ENCODE measurements at regions not wholly inside any gene's neighbourhood (a gene's known extent, or its start where the extent isn't known, plus 50 kb on each side); places are given as distances from the start of the nearest gene placed in this dataset.

GRCh38 chr17:72520665-72521303 is 400.0 kb downstream of the SOX9 start:
- DNase-seq (ENCODE audit: low read depth) = no peak

DNA sequence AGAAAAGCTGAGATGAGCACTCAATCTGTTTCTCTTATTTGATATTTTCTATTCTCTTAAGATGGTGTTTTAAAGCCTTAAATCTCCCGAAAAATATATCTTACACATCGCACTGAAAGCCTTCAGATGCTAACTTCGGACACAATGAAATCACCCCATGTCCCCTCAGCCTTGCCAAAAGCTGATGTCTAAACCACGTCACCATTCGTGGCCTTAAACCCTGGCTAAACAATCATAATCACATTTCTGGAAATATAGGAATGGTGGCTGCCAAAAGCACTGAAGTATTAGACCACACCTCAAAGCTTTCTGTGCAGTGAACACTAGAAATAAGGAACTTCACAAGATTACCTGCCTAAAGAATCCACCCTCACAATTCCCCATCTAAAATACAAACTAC is 402.7 kb downstream of the SOX9 start:
- no peak for DNase-seq (ENCODE audit: low read depth)

DNA sequence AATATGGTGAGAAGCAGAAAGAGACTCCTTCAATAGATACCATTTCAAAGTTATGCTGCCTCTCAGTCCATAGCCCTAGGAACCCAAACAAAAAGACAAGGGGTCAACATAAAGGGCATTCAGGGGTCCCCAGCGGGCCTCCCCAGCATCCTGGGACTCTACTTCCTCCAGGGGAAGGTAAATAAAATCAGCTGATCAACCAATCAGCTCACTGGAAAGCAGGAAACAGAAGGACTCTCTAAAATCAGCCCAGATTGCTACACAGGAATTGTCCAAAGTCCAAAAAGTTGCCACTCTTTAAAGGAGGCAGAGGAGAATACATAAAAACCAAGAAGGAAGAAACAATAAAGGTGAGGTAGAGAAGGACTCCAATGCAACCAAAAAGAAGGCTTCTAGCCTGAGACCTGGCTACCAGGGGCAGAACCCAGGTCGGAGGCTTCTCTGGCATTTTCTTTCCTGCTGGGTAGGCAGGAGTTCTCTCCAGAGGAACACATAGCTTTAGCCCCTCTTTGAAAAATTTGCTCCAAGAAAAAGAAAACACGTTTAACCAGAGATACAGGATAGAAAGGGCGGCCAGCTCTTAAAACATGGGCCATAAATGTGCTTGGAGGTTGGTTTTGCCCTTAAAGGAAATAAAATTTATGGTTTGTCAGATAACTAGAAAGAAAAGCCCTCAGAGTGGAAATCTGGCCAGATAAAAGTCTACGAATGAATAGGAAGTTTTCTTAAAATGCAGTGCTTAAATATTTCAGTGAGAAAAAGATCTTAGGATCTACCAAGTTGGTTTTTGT is 404.6 kb downstream of the SOX9 start:
- DNase-seq (ENCODE audit: low read depth) = no peak

- no peak for DNase-seq (ENCODE audit: low read depth)
Observed at GRCh38 chr17:72526769-72527168, 405.9 kb downstream of the SOX9 start.

DNA sequence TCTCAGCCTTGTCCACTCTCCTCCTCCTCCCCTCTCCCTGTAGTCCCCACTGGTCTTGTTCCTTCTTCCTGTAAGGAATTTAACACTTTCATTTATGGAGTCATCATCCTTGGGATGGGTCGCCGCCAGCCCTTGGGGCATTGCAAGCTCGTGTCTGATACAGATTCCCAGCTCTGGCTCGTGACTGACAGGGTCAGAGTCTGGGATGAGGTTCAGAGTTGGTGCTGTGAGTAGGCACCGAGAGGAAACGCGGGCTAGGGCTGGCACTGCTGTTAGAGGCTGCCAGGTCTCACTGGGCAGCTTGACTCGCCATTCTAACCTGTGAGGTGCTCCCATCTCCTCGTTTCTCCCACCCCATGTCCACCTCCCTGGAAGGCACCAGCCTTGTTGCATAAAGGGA is 407.0 kb downstream of the SOX9 start:
- DNase-seq (ENCODE audit: low read depth) = no peak

DNA sequence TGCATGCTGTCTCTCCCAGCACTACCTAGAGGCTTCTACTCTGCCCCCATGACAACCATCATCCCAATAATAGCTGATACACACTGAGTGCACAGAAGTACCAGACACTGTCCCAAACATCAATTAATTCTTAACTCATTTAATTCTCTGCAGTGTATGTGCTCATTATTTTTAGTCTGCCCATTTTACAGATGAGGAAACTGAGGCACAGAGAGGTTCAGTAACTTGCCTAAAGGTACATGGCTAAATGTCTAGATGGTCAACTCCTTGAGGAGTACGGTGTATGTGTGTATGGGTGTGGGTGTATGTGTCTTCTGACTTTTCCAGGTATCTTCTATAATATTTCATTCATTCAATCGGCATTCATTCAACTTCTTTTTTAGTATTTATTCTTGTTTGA is 407.9 kb downstream of the SOX9 start:
- DNase-seq (ENCODE audit: low read depth) = no peak

- DNase-seq (ENCODE audit: low read depth) = no peak
Observed at GRCh38 chr17:72529386-72529785, 408.6 kb downstream of the SOX9 start.

GRCh38 chr17:72530454-72530853 is 409.6 kb downstream of the SOX9 start:
- DNase-seq (ENCODE audit: low read depth) = no peak

DNA sequence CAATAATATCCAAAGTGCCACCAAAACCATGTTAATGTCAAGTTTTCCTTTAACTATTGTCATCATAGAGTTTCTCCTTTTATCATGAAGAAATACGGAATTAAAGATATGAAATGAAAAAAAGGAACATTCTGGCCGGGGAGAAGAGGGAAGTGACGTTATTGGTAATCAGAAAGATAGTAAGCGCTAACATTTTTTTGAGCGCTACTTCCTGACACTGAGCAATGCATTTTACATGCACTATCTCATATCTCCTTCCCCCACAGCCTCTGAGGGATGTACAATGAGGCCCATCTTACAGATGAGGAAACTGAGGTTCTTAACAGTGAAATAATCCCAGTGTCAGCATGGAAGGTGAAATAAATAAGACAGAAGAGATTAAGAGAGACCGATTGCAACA is 410.9 kb downstream of the SOX9 start:
- DNase-seq (ENCODE audit: low read depth) = no peak

DNA sequence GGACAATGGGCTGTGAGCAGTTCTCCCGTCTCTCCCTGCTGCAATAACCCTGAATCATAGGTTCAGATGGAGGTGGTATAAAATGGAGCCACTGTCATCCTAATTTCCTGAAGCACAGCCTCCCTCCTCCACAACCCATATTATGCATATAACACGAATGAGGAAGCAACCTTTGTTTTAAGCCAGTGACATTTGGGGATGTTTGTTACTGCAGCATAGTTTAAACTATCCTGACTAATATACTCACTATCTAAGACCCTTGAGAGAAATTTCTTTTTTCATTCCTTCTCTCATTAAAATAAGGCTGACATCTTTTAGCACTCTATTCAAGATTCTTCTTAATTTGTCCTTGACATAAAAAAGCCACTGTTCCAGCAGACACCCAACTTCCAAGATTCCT is 413.4 kb downstream of the SOX9 start:
- no peak for DNase-seq (ENCODE audit: low read depth)

DNA sequence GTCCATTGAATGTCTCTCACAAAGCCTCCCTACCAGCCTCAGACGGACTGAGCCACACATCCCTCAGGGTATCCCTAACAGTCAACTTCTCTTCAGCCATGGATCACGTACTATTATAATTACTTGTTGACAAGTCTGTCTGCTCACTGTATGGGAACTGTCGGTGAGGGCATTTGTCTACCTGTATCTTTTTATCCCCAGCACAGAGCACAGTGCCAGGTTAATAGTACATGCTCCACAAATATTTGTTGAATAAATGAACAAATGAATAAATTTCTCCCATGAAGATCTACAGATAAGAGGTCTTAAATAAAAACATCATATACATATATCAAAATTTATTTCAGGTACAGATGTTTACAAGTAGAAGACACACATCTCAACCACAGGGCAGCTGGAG is 414.0 kb downstream of the SOX9 start:
- DNase-seq (ENCODE audit: low read depth) = no peak

DNA sequence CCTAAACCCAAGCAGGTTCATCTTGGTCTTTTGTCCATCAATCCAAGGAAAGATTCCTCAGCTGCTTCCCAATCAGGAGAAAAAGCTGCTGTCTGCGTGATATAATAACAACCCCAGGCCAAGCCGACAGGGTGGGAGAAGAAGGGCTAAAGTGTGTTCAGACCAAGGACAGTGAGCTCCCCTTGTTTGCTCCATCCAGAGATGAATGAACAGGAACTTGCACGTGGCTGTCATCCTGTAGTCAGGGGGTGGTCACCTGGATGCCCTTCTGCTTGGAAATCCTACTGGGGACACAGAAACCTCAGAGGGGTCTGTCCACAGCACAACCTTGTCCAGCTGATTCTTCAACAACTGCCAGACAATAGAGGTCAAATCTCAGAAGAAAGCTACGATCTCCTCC is 414.5 kb downstream of the SOX9 start:
- DNase-seq (ENCODE audit: low read depth) = no peak

GRCh38 chr17:72535779-72536178 is 415.0 kb downstream of the SOX9 start:
- DNase-seq (ENCODE audit: low read depth) = no peak

DNA sequence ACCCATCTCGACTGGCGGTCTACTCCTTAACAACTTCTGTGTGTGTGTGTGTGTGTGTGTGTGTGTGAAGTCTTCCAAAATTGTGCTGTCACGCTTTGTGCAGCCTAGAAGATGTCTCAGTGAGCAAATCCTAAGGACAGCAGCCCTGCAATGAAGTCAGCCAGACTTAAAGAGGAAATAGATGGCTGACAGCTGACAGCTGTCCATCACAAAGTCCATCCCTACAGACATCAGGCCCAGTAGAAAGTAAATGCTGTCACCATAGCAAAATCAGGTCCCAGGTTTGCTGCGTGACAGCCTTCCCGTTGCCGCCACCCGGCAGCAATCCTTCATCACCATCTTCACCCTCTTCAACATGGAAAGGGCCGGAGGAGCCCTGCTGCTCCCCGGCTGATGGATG is 416.0 kb downstream of the SOX9 start:
- no peak for DNase-seq (ENCODE audit: low read depth)

- DNase-seq (ENCODE audit: low read depth) = no peak
Observed at GRCh38 chr17:72538443-72538842, 417.6 kb downstream of the SOX9 start.

- DNase-seq (ENCODE audit: low read depth) = no peak
Observed at GRCh38 chr17:72538901-72539352, 418.1 kb downstream of the SOX9 start.

GRCh38 chr17:72539981-72540897 is 419.4 kb downstream of the SOX9 start:
- peak; percentile 38 for DNase-seq (ENCODE audit: low read depth)

DNA sequence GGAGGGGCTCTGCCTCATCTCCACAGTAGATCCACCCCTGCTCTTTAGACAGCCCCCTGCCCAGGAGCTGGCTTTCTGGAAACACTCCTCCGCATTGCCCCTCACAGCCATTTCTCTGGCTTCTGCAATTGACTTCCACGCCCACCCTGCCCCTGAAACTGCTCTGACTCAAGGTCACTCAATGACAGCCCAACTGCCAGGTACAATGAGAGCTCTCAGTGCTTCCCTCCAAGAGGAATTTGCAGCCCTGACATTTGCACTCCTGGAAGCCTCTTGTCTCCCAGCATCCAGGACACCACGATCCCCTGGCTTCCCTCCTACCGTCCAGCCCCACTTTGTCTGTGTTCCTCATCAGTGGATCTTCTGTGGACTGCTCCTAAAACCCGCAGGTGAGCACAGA is 421.5 kb downstream of the SOX9 start:
- no peak for DNase-seq (ENCODE audit: low read depth)

DNA sequence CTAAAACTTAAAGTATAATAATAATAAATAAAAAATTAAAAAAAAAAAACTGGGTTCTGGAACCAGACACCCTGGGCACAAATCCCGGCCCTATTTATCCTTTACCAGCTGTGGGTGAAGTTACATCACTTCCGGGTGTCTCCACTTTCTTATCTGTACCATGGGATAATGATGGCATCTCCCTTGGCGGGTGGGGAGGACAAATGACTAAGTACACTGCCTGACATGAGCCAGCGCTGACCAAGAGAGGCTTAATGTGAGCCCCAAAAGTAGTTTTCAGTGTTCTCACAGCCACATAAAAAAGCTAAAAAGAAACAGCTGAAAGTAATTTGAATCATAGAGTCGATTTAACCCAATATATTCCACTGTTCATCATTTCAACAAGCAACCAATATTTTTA is 424.9 kb downstream of the SOX9 start:
- DNase-seq (ENCODE audit: low read depth) = peak; percentile 21

DNA sequence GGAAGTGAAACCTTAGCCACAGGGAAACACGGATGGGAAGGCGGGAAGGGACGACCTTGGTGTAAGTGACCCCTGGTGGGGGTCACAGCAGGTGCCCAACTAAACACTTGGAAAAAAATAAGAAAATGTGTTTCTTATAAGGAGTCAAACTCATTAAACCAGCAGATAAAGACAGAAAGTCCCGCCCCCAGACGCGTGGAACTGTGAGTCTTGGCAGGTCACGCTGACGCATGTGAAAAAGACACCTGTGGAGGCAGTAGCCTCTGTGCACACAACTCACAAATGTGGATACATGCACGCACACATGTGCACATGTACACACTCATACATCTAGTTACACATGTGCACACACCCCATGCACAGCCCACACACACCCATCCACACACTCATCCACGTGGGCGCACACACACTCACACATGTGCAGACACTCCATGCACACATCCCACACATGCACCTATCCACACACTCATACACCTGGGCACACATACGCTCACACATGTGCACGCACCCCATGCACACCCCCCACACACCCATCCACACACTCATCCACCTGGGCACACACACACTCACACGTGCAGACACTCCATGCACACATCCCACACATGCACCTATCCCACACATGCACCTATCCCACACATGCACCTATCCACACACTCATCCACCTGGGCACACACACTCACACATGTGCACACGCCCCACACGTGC is 432.4 kb downstream of the SOX9 start:
- DNase-seq (ENCODE audit: low read depth) = no peak

DNA sequence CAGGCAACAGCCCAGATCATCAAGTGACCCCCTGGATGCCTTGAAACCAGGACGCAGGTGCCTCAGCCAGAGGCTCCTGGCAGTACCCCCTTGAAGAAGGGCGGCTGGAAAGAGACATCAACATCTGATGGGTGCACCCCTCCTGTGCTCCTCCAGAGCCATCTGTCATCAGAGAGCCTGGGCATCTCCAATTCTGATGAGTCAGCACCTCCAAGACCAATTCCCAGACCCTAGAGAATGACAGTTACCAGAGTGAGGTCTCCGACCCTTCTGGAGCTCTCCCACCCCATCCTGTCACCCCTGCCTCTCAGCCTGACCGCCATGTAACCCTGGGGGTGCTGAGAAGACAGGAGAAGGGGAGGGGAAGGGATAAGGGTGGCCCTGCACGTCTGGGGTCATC is 433.7 kb downstream of the SOX9 start:
- no peak for DNase-seq (ENCODE audit: low read depth)

GRCh38 chr17:72555052-72555451 is 434.2 kb downstream of the SOX9 start:
- DNase-seq (ENCODE audit: low read depth) = no peak
